Upper lobe of left lung (tissue), 4 donors: ENCODE measurements at regions not wholly inside any gene's neighbourhood (a gene's known extent, or its start where the extent isn't known, plus 50 kb on each side); places are given as distances from the start of the nearest gene placed in this dataset.

ENCODE experiments used
- CTCF ChIP-seq, 6 experiments: fragments of 450-650 bp in 4 of 6; fragments of 200-600 bp in 2 of 6; sonication (generic) in 2 of 6; IDR thresholded peaks; one replicate each; pipeline ENCODE4 v1.5.1; 2016 to 2019; ENCODE audit warnings: antibody characterized with exemption in 6 of 6
- POLR2A ChIP-seq, 4 donors: fragments of 450-650 bp; IDR thresholded peaks; one replicate each; pipeline ENCODE4 v1.5.1; 2016 to 2017; ENCODE audit warnings: antibody characterized with exemption in 4 of 4, mild to moderate bottlenecking in 2 of 4
- POLR2AphosphoS5 ChIP-seq, 2 donors: sonication (generic); formaldehyde crosslinking; IDR thresholded peaks; one replicate each; pipeline ENCODE4 v1.5.1; 2017; ENCODE audit warnings: antibody characterized with exemption in 2 of 2

- no peak for TF ChIP-seq POLR2A (IDR thresholded peaks at IDR 0.05)
- TF ChIP-seq CTCF (IDR thresholded peaks at IDR 0.05): no peak
- no peak for TF ChIP-seq POLR2AphosphoS5 (IDR thresholded peaks at IDR 0.05)
Observed at GRCh38 chr3:156763931-156764720, 62.0 kb upstream of the LEKR1 start.
